ENCODE measurements at regions not wholly inside any gene's neighbourhood (a gene's known extent, or its start where the extent isn't known, plus 50 kb on each side); places are given as distances from the start of the nearest gene placed in this dataset.

GRCh38 chr3:18732474-18732873 is 307.3 kb upstream of the SATB1 start:
- TF ChIP-seq EZH2 (IDR thresholded peaks at IDR 0.05; ENCODE audit: borderline replicate concordance, low read length) (no peak), CTCF (conservative IDR thresholded peaks at IDR 0.05 in 1 of 2, IDR thresholded peaks at IDR 0.05 in 1 of 2; ENCODE audit: extremely low read depth in 1 of 2, insufficient read depth in 1 of 2, low read depth in 1 of 2, low read length in 2 of 2) (no peak)
